Type B pancreatic cell (in vitro differentiated cells): ENCODE measurements at regions not wholly inside any gene's neighbourhood (a gene's known extent, or its start where the extent isn't known, plus 50 kb on each side); places are given as distances from the start of the nearest gene placed in this dataset.
"Not testable (repeated sequence)": the region's sequence is repeated elsewhere in the genome, so short reads cannot be mapped to it uniquely, and the experiment has no call there.

Experiments
- DNase-seq: peaks from one replicate; pipeline ENCODE4 v3.0.0; 2021; ENCODE audit warnings: mixed read lengths; ENCODE audit not compliant: unreplicated experiment; ENCODE audit errors: extremely low spot score
- H3K27ac Mint-ChIP-seq: 2 replicates; pipeline ENCODE4 v1.8.0; 2021; ENCODE audit warnings: mild to moderate bottlenecking, mixed read lengths
- H3K27me3 Mint-ChIP-seq: 2 replicates; pipeline ENCODE4 v1.8.0; 2021; ENCODE audit warnings: mixed read lengths
- H3K36me3 Mint-ChIP-seq: 2 replicates; pipeline ENCODE4 v1.8.0; 2021; ENCODE audit warnings: mixed read lengths
- H3K4me1 Mint-ChIP-seq: one replicate; pipeline ENCODE4 v1.8.0; 2021; ENCODE audit warnings: mixed read lengths; ENCODE audit not compliant: unreplicated experiment
- H3K4me3 Mint-ChIP-seq: 2 replicates; pipeline ENCODE4 v1.8.0; 2021; ENCODE audit warnings: mild to moderate bottlenecking, mixed read lengths
- H3K9me3 Mint-ChIP-seq: 2 replicates; pipeline ENCODE4 v1.8.0; 2021; ENCODE audit warnings: mixed read lengths
- CTCF ChIP-seq: fragments of 200-600 bp; sonication (generic); conservative IDR thresholded peaks from 2 replicates; pipeline ENCODE4 v1.5.0; 2021; ENCODE audit warnings: antibody characterized with exemption, mild to moderate bottlenecking

- no peaks in the 10 kb centered on the region for H3K36me3 Mint-ChIP-seq
- no peaks in the 10 kb centered on the region for H3K9me3 Mint-ChIP-seq
- H3K27ac Mint-ChIP-seq = no peak overlapping the region
- DNase-seq = no peak
- no peak for TF ChIP-seq CTCF
- no peaks in the 10 kb centered on the region for H3K4me1 Mint-ChIP-seq
- no peak overlapping the region for H3K4me3 Mint-ChIP-seq
- H3K27me3 Mint-ChIP-seq = no peaks in the 10 kb centered on the region
Observed at GRCh38 chr6:8299034-8299433, 136.3 kb downstream of the SLC35B3 start.

- H3K9me3 Mint-ChIP-seq, H3K36me3 Mint-ChIP-seq, DNase-seq, H3K4me3 Mint-ChIP-seq, H3K27me3 Mint-ChIP-seq, H3K27ac Mint-ChIP-seq: not testable (repeated sequence)
- H3K4me1 Mint-ChIP-seq = peaks cover 15% of the 10 kb centered on the region
Observed at GRCh38 chr6:8282946-8283345, 152.4 kb downstream of the SLC35B3 start.

GRCh38 chr6:8282380-8282779, 153.0 kb downstream of the SLC35B3 start:
- no peak overlapping the region for H3K4me3 Mint-ChIP-seq
- TF ChIP-seq CTCF = no peak
- peaks cover 6% of the 10 kb centered on the region for H3K27me3 Mint-ChIP-seq
- no peak for DNase-seq
- peaks cover 15% of the 10 kb centered on the region for H3K4me1 Mint-ChIP-seq
- H3K36me3 Mint-ChIP-seq = no peaks in the 10 kb centered on the region
- H3K27ac Mint-ChIP-seq = no peak overlapping the region
- peaks cover 6% of the 10 kb centered on the region for H3K9me3 Mint-ChIP-seq

GRCh38 chr6:8279041-8279805, 156.1 kb downstream of the SLC35B3 start:
- H3K4me1 Mint-ChIP-seq = peaks cover 15% of the 10 kb centered on the region
- peak overlapping the region; percentile 19 for H3K27ac Mint-ChIP-seq
- H3K4me3 Mint-ChIP-seq = peak overlapping the region; percentile 5

GRCh38 chr6:8278562-8278961, 156.8 kb downstream of the SLC35B3 start:
- Mint-ChIP-seq H3K9me3 (peaks cover 3% of the 10 kb centered on the region), H3K4me1 (peaks cover 15% of the 10 kb centered on the region), H3K27ac (peak overlapping the region; percentile 19), H3K4me3 (no peak overlapping the region), H3K36me3 (no peaks in the 10 kb centered on the region), H3K27me3 (peaks cover 6% of the 10 kb centered on the region)
- TF ChIP-seq CTCF = no peak
- no peak for DNase-seq

More at GRCh38 chr6:8279041-8279805, 156.1 kb downstream of the SLC35B3 start:
- Mint-ChIP-seq H3K36me3 (no peaks in the 10 kb centered on the region), H3K27me3 (peaks cover 6% of the 10 kb centered on the region), H3K9me3 (peaks cover 6% of the 10 kb centered on the region)
- DNase-seq = no peak
- no peak for TF ChIP-seq CTCF

- peaks cover 6% of the 10 kb centered on the region for H3K27me3 Mint-ChIP-seq
- no peak for TF ChIP-seq CTCF
- H3K9me3 Mint-ChIP-seq = no peaks in the 10 kb centered on the region
- no peak overlapping the region for H3K27ac Mint-ChIP-seq
- DNase-seq = no peak
- H3K4me3 Mint-ChIP-seq = no peak overlapping the region
- H3K4me1 Mint-ChIP-seq = peaks cover 15% of the 10 kb centered on the region
- H3K36me3 Mint-ChIP-seq = no peaks in the 10 kb centered on the region
Observed at GRCh38 chr6:8277769-8278168, 157.6 kb downstream of the SLC35B3 start.
